Ovary (tissue), 3 donors: ENCODE measurements at regions not wholly inside any gene's neighbourhood (a gene's known extent, or its start where the extent isn't known, plus 50 kb on each side); places are given as distances from the start of the nearest gene placed in this dataset.

ENCODE experiments used
- CTCF ChIP-seq, 3 donors: fragments of 450-650 bp in 2 of 3; fragments of 200-600 bp in 1 of 3; IDR thresholded peaks; one replicate each; pipeline versions ENCODE4 v1.5.1 to v1.8.0; 2016 to 2022; ENCODE audit warnings: antibody characterized with exemption in 3 of 3, mild to moderate bottlenecking in 1 of 3
- POLR2A ChIP-seq: fragments of 450-650 bp; IDR thresholded peaks from one replicate; pipeline ENCODE4 v1.6.1; 2017; ENCODE audit warnings: antibody characterized with exemption, mild to moderate bottlenecking, moderate library complexity
- donor health status: DM: no; HTN: no; CAD: no.

GRCh38 chr22:25353516-25354445 is 134.3 kb downstream of the CRYBB2 start:
- TF ChIP-seq CTCF (IDR thresholded peaks at IDR 0.05) (no peak), POLR2A (no peak)
